Nephron (organoid): ENCODE measurements at regions not wholly inside any gene's neighbourhood (a gene's known extent, or its start where the extent isn't known, plus 50 kb on each side); places are given as distances from the start of the nearest gene placed in this dataset.
"Not testable (repeated sequence)": the region's sequence is repeated elsewhere in the genome, so short reads cannot be mapped to it uniquely, and the experiment has no call there.

Experiments
- H3K27ac Mint-ChIP-seq, 3 experiments: 2 replicates each; pipeline ENCODE4 v1.8.0; 2020; ENCODE audit warnings: mixed read lengths in 3 of 3, mild to moderate bottlenecking in 2 of 3, moderate library complexity in 1 of 3
- H3K27me3 Mint-ChIP-seq: 2 replicates; pipeline ENCODE4 v1.8.0; 2021; ENCODE audit warnings: low read depth, mild to moderate bottlenecking, moderate library complexity, mixed read lengths
- H3K36me3 Mint-ChIP-seq: 2 replicates; pipeline ENCODE4 v1.8.0; 2020; ENCODE audit warnings: low read depth, mixed read lengths
- H3K4me1 Mint-ChIP-seq: 2 replicates; pipeline ENCODE4 v1.8.0; 2020; ENCODE audit warnings: mixed read lengths
- H3K4me3 Mint-ChIP-seq, 3 experiments: 2 replicates each; pipeline ENCODE4 v1.8.0; 2020; ENCODE audit warnings: mild to moderate bottlenecking in 3 of 3, mixed read lengths in 3 of 3, moderate library complexity in 2 of 3
- H3K9me3 Mint-ChIP-seq: 2 replicates; pipeline ENCODE4 v1.8.0; 2020; ENCODE audit warnings: mixed read lengths
- TF ChIP-seq, protein P1 (sequence below), 3 experiments: fragments of 200-600 bp; sonication (generic); IDR thresholded peaks; one replicate each; pipeline ENCODE4 v1.5.0; 2021; ENCODE audit warnings: antibody characterized with exemption in 3 of 3; ENCODE audit not compliant: unreplicated experiment in 3 of 3

DNA sequence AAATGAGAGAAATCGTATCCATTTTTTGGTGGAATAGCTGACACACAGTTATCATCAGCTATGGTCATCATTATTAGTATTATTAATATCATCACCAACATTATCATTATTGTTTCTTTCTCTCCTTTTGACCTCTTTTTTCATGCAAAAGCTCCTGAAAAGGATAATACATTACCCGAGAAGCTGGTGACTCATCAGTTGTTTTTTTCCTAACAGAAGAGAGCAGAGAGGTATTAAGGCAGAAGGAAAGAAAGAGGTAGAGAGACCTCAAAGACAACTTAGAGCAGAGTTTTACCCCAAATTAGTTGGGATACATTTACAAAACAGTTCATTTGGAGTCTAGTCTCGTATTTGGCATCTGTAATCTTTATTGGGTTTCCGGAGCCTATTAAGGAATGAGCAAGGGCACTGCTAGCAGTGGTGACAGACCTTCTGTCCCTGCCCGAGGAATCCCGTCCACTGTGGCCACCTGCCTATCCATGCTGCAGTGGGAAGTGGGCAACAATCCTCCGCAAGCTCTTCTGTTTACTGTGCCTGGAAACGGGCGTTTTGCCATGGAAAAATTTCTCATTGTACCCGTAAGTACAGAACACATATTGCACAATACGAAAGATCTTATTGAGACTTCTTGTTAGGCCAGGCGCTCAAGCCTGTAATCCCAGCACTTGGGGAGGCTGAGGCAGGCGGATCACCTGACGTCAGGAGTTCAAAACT lies 170.0 kb upstream of the MKLN1 start:
- Mint-ChIP-seq H3K4me3 (no peak overlapping the region), H3K27me3 (peaks cover under 1% of the 10 kb centered on the region)

DNA sequence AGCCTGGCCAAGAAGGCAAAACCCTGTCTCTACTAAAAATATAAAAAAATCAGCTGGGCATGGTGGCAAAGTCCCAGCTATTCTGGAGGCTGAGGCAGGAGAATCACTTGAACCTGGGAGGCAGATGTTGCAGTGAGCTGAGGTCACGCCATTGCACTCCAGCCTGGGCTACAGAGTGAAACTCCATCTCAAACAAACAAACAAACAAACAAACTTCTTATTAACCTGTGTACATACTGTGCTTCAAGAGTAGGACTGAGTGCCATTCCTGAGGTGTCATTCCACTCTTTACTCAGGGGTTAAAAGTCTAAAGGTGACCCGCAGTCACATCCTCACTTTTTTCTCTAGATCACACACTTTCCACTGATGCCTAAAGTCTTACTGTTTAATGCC lies 169.4 kb upstream of the MKLN1 start:
- not testable (repeated sequence) for H3K27me3 Mint-ChIP-seq, H3K9me3 Mint-ChIP-seq, H3K36me3 Mint-ChIP-seq, H3K27ac Mint-ChIP-seq, H3K4me1 Mint-ChIP-seq, H3K4me3 Mint-ChIP-seq

More for the DNA sequence above, 170.0 kb upstream of the MKLN1 start:
- TF ChIP-seq, protein P1, sequence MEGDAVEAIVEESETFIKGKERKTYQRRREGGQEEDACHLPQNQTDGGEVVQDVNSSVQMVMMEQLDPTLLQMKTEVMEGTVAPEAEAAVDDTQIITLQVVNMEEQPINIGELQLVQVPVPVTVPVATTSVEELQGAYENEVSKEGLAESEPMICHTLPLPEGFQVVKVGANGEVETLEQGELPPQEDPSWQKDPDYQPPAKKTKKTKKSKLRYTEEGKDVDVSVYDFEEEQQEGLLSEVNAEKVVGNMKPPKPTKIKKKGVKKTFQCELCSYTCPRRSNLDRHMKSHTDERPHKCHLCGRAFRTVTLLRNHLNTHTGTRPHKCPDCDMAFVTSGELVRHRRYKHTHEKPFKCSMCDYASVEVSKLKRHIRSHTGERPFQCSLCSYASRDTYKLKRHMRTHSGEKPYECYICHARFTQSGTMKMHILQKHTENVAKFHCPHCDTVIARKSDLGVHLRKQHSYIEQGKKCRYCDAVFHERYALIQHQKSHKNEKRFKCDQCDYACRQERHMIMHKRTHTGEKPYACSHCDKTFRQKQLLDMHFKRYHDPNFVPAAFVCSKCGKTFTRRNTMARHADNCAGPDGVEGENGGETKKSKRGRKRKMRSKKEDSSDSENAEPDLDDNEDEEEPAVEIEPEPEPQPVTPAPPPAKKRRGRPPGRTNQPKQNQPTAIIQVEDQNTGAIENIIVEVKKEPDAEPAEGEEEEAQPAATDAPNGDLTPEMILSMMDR (IDR thresholded peaks at IDR 0.05; ENCODE audit: unreplicated experiment in 3 of 3): no peak
- Mint-ChIP-seq H3K4me1 (no peaks in the 10 kb centered on the region), H3K36me3 (no peaks in the 10 kb centered on the region), H3K27ac (no peak overlapping the region), H3K9me3 (no peaks in the 10 kb centered on the region)

DNA sequence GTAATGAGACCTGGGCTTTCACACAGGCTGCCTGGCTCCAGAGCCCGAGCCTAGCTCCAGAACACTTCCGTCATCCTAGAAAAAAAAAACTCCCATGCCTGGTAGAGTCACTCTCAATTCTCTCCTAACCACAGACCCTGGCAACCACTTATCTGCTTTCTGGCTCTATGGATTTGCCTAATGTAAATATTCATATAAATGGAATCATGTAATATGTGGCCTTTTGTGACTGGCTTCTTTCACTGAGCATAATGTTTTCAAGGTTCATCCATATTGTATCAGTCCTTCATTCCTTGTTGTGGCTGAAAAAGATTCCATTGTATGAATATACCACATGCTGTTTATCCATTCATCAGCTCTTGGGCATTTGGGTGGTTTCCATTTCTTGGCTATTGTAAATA lies 167.7 kb upstream of the MKLN1 start:
- Mint-ChIP-seq H3K36me3 (no peaks in the 10 kb centered on the region), H3K27me3 (no peaks in the 10 kb centered on the region), H3K4me1 (no peaks in the 10 kb centered on the region), H3K4me3 (no peak overlapping the region), H3K27ac (no peak overlapping the region), H3K9me3 (no peaks in the 10 kb centered on the region)
- TF ChIP-seq, protein P1 (IDR thresholded peaks at IDR 0.05; ENCODE audit: unreplicated experiment in 3 of 3): no peak

DNA sequence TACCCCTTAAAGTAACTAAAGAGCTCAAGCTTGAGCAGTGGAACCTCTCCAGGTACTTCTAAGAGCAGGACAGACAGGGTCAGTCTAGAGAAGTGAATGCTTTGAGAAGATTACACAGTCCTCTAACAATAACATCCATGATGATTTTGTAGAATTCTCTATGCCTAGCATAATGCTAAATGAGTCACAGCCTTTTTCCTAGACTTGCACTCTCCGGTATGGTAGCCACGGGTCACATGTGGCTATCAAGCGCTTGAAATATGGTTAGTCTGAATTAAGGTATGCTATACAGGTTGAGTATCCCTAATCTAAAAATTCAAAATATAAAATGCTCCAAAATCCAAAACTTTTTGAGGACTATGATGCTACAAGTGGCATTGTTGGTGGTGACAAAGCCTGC lies 166.6 kb upstream of the MKLN1 start:
- Mint-ChIP-seq H3K4me3 (no peak overlapping the region), H3K27me3 (no peaks in the 10 kb centered on the region), H3K4me1 (no peaks in the 10 kb centered on the region), H3K9me3 (no peaks in the 10 kb centered on the region), H3K36me3 (no peaks in the 10 kb centered on the region), H3K27ac (no peak overlapping the region)
- TF ChIP-seq, protein P1 (IDR thresholded peaks at IDR 0.05; ENCODE audit: unreplicated experiment in 3 of 3): no peak

DNA sequence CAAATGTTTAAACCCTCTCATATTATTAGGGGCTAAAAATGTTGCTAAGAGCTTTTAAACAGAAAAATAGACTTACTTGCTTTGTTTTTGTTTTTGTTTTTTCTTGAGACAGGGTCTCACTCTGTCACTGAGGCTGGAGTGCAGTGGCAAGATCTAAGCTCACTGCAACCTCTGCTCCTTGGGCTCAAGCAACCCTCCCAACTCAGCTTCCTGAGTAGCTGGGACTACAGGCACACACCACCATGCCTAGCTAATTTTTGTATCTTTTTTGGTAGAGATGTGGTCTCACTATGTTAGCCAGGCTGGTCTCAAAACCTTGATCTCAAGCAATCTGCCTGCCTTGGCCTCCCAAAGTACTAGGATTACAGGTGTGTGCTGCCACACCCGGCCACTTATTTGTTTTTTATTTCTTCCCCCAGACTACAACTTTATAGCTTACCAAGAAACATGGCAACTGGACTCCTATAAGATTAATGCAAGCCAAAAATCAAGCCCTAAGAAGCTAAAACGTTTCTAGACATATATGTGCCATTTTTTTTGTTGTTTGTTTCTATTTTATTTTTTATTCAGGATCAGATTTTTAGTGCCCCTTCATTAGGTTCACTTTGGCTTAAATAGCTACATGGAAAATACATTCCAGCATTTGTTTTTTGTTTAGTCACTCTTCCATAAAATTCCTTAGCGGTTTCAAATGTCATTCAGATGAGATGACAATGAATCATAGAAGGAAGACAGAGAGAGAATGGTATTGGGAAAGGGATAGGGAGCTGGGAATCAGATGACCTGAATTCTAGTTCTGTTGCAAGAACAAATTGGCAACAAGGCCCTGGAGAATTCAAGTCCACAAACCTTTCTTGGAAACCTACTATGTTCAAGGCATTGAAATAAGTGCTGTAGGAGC lies 163.4 kb upstream of the MKLN1 start:
- H3K9me3 Mint-ChIP-seq: no peaks in the 10 kb centered on the region
- H3K27ac Mint-ChIP-seq: no peak overlapping the region
- no peaks in the 10 kb centered on the region for H3K4me1 Mint-ChIP-seq
- H3K4me3 Mint-ChIP-seq: no peak overlapping the region
- TF ChIP-seq, protein P1 (IDR thresholded peaks at IDR 0.05; ENCODE audit: unreplicated experiment in 3 of 3): no peak
- H3K36me3 Mint-ChIP-seq: no peaks in the 10 kb centered on the region
- H3K27me3 Mint-ChIP-seq: no peaks in the 10 kb centered on the region

DNA sequence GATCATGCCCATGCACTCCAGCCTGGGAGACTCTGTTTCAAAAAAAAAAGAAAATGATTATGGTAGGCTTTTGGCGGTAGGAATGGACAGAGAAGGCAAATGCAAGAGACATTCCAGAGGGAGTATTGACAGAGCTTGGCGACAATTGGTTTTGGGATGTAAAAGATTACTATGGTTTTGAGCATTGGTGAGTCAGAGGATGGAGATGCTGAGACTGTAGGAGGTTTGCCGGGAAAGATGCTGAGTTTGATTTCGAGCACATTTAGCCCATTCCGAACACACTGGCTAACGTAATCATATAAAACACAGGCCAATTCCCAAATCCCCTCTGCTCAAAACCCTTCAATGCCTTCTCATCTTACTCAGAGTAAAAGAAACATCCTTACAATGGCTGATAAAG lies 161.6 kb upstream of the MKLN1 start:
- no peaks in the 10 kb centered on the region for H3K9me3 Mint-ChIP-seq
- H3K27me3 Mint-ChIP-seq: no peaks in the 10 kb centered on the region
- no peaks in the 10 kb centered on the region for H3K4me1 Mint-ChIP-seq
- H3K4me3 Mint-ChIP-seq: no peak overlapping the region
- TF ChIP-seq, protein P1 (IDR thresholded peaks at IDR 0.05; ENCODE audit: unreplicated experiment in 3 of 3): no peak
- H3K36me3 Mint-ChIP-seq: no peaks in the 10 kb centered on the region
- H3K27ac Mint-ChIP-seq: no peak overlapping the region
